ENCODE measurements at regions not wholly inside any gene's neighbourhood (a gene's known extent, or its start where the extent isn't known, plus 50 kb on each side); places are given as distances from the start of the nearest gene placed in this dataset.

DNA sequence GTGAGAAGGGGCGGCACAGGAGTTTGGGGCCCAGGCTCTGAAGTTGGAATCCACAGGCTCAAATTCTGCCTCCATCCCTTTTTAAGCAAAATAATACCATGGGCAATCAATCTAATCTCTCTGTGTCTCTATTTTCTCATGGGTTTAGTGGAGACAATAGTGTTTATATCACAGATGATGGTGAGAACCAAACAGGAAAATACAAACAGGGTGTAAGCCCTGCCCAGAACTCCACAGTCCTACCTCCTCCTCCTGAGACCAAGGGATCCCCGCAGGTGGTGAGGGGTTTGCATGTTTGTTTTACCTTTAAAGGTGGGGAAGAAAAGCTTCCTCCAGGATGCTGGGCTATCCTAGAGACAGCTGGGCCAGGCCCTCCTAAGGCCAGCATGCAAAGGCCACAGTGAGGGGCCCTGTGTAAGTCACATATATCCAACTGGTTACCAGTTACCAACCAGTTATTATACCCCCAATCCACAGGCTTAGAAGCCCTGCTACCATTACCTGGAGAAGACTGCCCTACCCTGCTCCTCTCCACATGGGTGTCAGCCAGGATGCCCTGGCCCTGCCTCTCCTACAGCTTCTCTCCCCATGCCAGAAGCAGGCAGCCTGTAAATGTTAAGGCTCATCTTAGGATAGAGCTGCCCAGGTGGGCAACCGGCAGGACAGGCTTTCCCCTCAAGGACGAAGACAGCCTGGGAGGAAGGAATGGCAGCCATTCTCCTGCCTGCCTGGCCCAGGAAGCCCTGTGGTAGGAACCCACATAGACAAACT is 658.4 kb downstream of the UQCRFS1 start:
- no peak overlapping the region for H3K4me2 ChIP-seq (ENCODE audit: insufficient read depth, low read length)

DNA sequence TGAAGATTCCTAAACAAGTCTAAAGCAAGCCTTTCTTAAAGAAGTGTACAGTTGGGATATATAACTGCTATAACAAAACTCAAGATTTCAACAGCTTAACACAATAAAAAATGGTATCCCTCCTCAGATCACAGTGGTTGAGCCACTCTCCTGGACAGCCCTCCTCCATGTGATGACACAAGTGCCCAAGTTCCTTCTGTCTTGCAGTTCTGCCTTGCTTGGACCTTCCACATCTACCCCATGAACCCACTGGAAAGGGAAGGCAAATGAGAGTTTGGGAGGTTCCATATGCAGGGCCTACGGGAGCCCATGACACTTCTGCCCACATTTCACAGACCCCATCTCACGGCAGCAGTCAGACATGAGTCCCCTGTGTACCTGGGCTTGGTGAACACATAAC is 659.2 kb downstream of the UQCRFS1 start:
- Histone ChIP-seq H3K4me1 (ENCODE audit: insufficient read depth, low read length) (no peaks in the 10 kb centered on the region), H3K36me3 (ENCODE audit: insufficient read depth, low read length) (no peaks in the 10 kb centered on the region), H3K27me3 (ENCODE audit: insufficient read depth, low read length) (no peaks in the 10 kb centered on the region), H3K27ac (ENCODE audit: low read depth, low read length) (no peak overlapping the region), H3K4me3 (ENCODE audit: insufficient read depth, low read length) (no peak overlapping the region), H3K9me3 (ENCODE audit: low read depth, low read length) (no peaks in the 10 kb centered on the region), H4K20me1 (ENCODE audit: insufficient read depth, low read length) (no peaks in the 10 kb centered on the region), H3K79me2 (ENCODE audit: insufficient read depth, low read length) (no peaks in the 10 kb centered on the region), H3K4me2 (ENCODE audit: insufficient read depth, low read length) (no peak overlapping the region), H2AFZ (ENCODE audit: low read length) (no peak overlapping the region)
- no peak for TF ChIP-seq CTCF (IDR thresholded peaks at IDR 0.05; ENCODE audit: extremely low read depth, low read depth, low read length)
- DNase-seq (ENCODE audit: insufficient read length, low spot score, missing footprints): no peak

More for the DNA sequence above, 658.4 kb downstream of the UQCRFS1 start:
- Histone ChIP-seq H3K4me3 (ENCODE audit: insufficient read depth, low read length) (no peak overlapping the region), H3K9me3 (ENCODE audit: low read depth, low read length) (no peaks in the 10 kb centered on the region), H3K27ac (ENCODE audit: low read depth, low read length) (no peak overlapping the region), H2AFZ (ENCODE audit: low read length) (no peak overlapping the region), H4K20me1 (ENCODE audit: insufficient read depth, low read length) (no peaks in the 10 kb centered on the region), H3K27me3 (ENCODE audit: insufficient read depth, low read length) (no peaks in the 10 kb centered on the region), H3K36me3 (ENCODE audit: insufficient read depth, low read length) (no peaks in the 10 kb centered on the region), H3K4me1 (ENCODE audit: insufficient read depth, low read length) (no peaks in the 10 kb centered on the region), H3K79me2 (ENCODE audit: insufficient read depth, low read length) (no peaks in the 10 kb centered on the region)
- DNase-seq (ENCODE audit: insufficient read length, low spot score, missing footprints): no peak
- no peak for TF ChIP-seq CTCF (IDR thresholded peaks at IDR 0.05; ENCODE audit: extremely low read depth, low read depth, low read length)

DNA sequence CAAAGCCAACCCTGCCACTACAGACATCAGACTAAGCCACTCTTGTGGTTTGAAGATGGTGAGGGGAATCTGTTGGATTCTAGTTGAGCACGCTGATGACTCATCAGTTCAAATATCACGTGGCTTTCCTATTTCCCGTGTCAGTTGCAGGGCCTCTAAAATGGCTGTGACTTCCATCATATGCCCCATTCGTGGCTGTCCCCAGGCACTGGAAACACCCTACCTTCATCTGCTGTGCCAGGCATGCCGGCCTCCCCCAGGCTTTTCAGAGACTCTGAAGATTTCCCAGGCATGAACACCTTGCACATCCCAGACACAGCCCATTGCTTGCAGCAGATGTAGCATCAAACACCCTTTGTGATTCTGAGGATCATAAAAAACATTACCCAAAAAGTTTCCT is 659.9 kb downstream of the UQCRFS1 start:
- Histone ChIP-seq H3K9me3 (ENCODE audit: low read depth, low read length) (no peaks in the 10 kb centered on the region), H4K20me1 (ENCODE audit: insufficient read depth, low read length) (no peaks in the 10 kb centered on the region), H3K4me3 (ENCODE audit: insufficient read depth, low read length) (no peak overlapping the region), H3K4me2 (ENCODE audit: insufficient read depth, low read length) (no peak overlapping the region), H3K27me3 (ENCODE audit: insufficient read depth, low read length) (no peaks in the 10 kb centered on the region), H3K4me1 (ENCODE audit: insufficient read depth, low read length) (no peaks in the 10 kb centered on the region), H3K27ac (ENCODE audit: low read depth, low read length) (no peak overlapping the region), H3K36me3 (ENCODE audit: insufficient read depth, low read length) (no peaks in the 10 kb centered on the region), H2AFZ (ENCODE audit: low read length) (no peak overlapping the region), H3K79me2 (ENCODE audit: insufficient read depth, low read length) (no peaks in the 10 kb centered on the region)
- DNase-seq (ENCODE audit: insufficient read length, low spot score, missing footprints): no peak
- TF ChIP-seq CTCF (IDR thresholded peaks at IDR 0.05; ENCODE audit: extremely low read depth, low read depth, low read length): no peak

- H3K9me3 ChIP-seq (ENCODE audit: low read depth, low read length): no peaks in the 10 kb centered on the region
- H3K4me2 ChIP-seq (ENCODE audit: insufficient read depth, low read length): no peak overlapping the region
- no peak for DNase-seq (ENCODE audit: insufficient read length, low spot score, missing footprints)
- H2AFZ ChIP-seq (ENCODE audit: low read length): no peak overlapping the region
- no peaks in the 10 kb centered on the region for H3K79me2 ChIP-seq (ENCODE audit: insufficient read depth, low read length)
- no peak overlapping the region for H3K4me3 ChIP-seq (ENCODE audit: insufficient read depth, low read length)
- no peak overlapping the region for H3K27ac ChIP-seq (ENCODE audit: low read depth, low read length)
- H4K20me1 ChIP-seq (ENCODE audit: insufficient read depth, low read length): no peaks in the 10 kb centered on the region
- no peaks in the 10 kb centered on the region for H3K36me3 ChIP-seq (ENCODE audit: insufficient read depth, low read length)
- H3K27me3 ChIP-seq (ENCODE audit: insufficient read depth, low read length): no peaks in the 10 kb centered on the region
- H3K4me1 ChIP-seq (ENCODE audit: insufficient read depth, low read length): no peaks in the 10 kb centered on the region
- TF ChIP-seq CTCF (IDR thresholded peaks at IDR 0.05; ENCODE audit: extremely low read depth, low read depth, low read length): no peak
Observed at GRCh38 chr19:28549680-28550277, 663.2 kb downstream of the UQCRFS1 start.

Measured in osteoblast (primary cell).